OCI-LY7 (cell line): ENCODE measurements at regions not wholly inside any gene's neighbourhood (a gene's known extent, or its start where the extent isn't known, plus 50 kb on each side); places are given as distances from the start of the nearest gene placed in this dataset.

Source experiments
- BruUV-seq: library from RNA; stranded (reverse); fragments of 400-500 nt; replicated peaks from 2 replicates; lab custom pipeline; 2021; lab: Mats Ljungman, UMichigan
- CTCF ChIA-PET: fragments of 300-600 bp; sonication (Branson Sonifier 250); formaldehyde crosslinking; loops from one replicate; lab custom pipeline; 2022; ENCODE audit warnings: antibody characterized with exemption; ENCODE audit not compliant: unreplicated experiment; lab: Charles Lee
- POLR2A ChIA-PET: fragments of 300-600 bp; sonication (Branson Sonifier 250); formaldehyde crosslinking; loops from one replicate; lab custom pipeline; 2022; ENCODE audit warnings: antibody characterized with exemption; lab: Charles Lee
- DNase-seq: peaks from one replicate; pipeline ENCODE4 v3.0.0-alpha.2; 2015; ENCODE audit warnings: low spot score
- H2AFZ ChIP-seq: fragments of 200-600 bp; sonication (generic), shearing (Covaris generic); 2 replicates; pipeline ENCODE4 v1.6.1; 2014; ENCODE audit warnings: mild to moderate bottlenecking, antibody characterized with exemption, low read length, moderate library complexity
- H3K27ac ChIP-seq: fragments of 200-600 bp; sonication (generic); 2 replicates; pipeline ENCODE4 v1.5.1; 2014; ENCODE audit warnings: mixed run types, low read depth, mild to moderate bottlenecking, moderate library complexity, low read length, inconsistent platforms; ENCODE audit not compliant: poor library complexity, severe bottlenecking
- H3K36me3 ChIP-seq: fragments of 200-600 bp; sonication (generic); 2 replicates; pipeline ENCODE4 v1.6.1; 2014; ENCODE audit warnings: mild to moderate bottlenecking, antibody characterized with exemption, low read length, moderate library complexity, mixed read lengths; ENCODE audit not compliant: insufficient read depth
- H3K4me1 ChIP-seq: fragments of 200-600 bp; sonication (generic); 2 replicates; pipeline ENCODE4 v1.5.1; 2014; ENCODE audit warnings: mild to moderate bottlenecking, low read length; ENCODE audit not compliant: insufficient read depth, poor library complexity, severe bottlenecking
- H3K4me2 ChIP-seq: fragments of 200-600 bp; sonication (generic); 2 replicates; pipeline ENCODE4 v1.6.1; 2014; ENCODE audit warnings: mild to moderate bottlenecking, low read length
- H3K4me3 ChIP-seq: fragments of 200-600 bp; sonication (generic); 2 replicates; pipeline ENCODE4 v1.5.1; 2014; ENCODE audit warnings: mild to moderate bottlenecking, low read depth, low read length; ENCODE audit not compliant: poor library complexity, severe bottlenecking
- H3K79me2 ChIP-seq: fragments of 200-600 bp; sonication (generic); 2 replicates; pipeline ENCODE4 v1.6.1; 2016; ENCODE audit warnings: low read depth, mild to moderate bottlenecking, low read length, moderate library complexity, mixed read lengths; ENCODE audit not compliant: insufficient read depth
- H3K9me2 ChIP-seq: fragments of 200-600 bp; sonication (generic); 2 replicates; pipeline ENCODE4 v1.6.1; 2016; ENCODE audit warnings: mild to moderate bottlenecking, low read length, mixed read lengths; ENCODE audit not compliant: insufficient read depth
- H3K9me3 ChIP-seq: fragments of 200-600 bp; sonication (generic); 2 replicates; pipeline ENCODE4 v1.6.1; 2014; ENCODE audit warnings: mild to moderate bottlenecking, mixed run types, low read length, mixed read lengths
- H4K20me1 ChIP-seq: fragments of 200-600 bp; sonication (generic); 2 replicates; pipeline ENCODE4 v1.6.1; 2014; ENCODE audit warnings: mild to moderate bottlenecking, antibody characterized with exemption, low read length, moderate library complexity, mixed read lengths; ENCODE audit not compliant: insufficient read depth
- CTCF ChIP-seq: fragments of 200-600 bp; sonication (generic); conservative IDR thresholded peaks from 2 replicates; pipeline ENCODE4 v1.5.1; 2014; ENCODE audit warnings: mild to moderate bottlenecking, antibody characterized with exemption, low read length, moderate library complexity, mixed read lengths
- EZH2phosphoT487 ChIP-seq: fragments of 200-600 bp; sonication (generic); IDR thresholded peaks from 2 replicates; pipeline ENCODE4 v1.6.1; 2018; ENCODE audit warnings: low read depth, borderline replicate concordance, mild to moderate bottlenecking, mixed run types, antibody characterized with exemption, low read length, moderate library complexity, mixed read lengths
- intact Hi-C: fragments of 100-400 bp; cut with micrococcal nuclease; formaldehyde crosslinking; loops from one replicate; pipeline ENCODE4 v1.10.0; 2022; ENCODE audit not compliant: unreplicated experiment

- Histone ChIP-seq H3K9me3 (no peaks in the 10 kb centered on the region), H3K79me2 (no peaks in the 10 kb centered on the region), H3K4me2 (no peak overlapping the region), H3K36me3 (no peaks in the 10 kb centered on the region), H3K4me1 (no peaks in the 10 kb centered on the region), H2AFZ (no peak overlapping the region), H3K27ac (no peak overlapping the region), H3K4me3 (no peak overlapping the region), H3K9me2 (no peaks in the 10 kb centered on the region), H4K20me1 (no peaks in the 10 kb centered on the region)
- POLR2A ChIA-PET, result interaction anchor here (0.5 kb wide), 1 partner anchor 57 kb away, joined by 3 read pairs; no protein-coding TSS in a partner anchor
- CTCF ChIA-PET, result no interaction called here
- BruUV-seq, result no TSS peak
- DNase-seq, result no peak
- TF ChIP-seq EZH2phosphoT487 (no peak), CTCF (no peak)
- intact Hi-C loops, result no loop called here
Observed at GRCh38 chr20:53811577-53811976, 217.9 kb upstream of the ZNF217 start.

GRCh38 chr20:53810661-53811355 is 217.2 kb upstream of the ZNF217 start:
- H3K4me3 ChIP-seq, result no peak overlapping the region
- BruUV-seq, result no TSS peak
- H3K9me2 ChIP-seq, result no peaks in the 10 kb centered on the region
- ChIA-PET POLR2A (interaction anchor here (0.9 kb wide), 1 partner anchor 25 kb away, joined by 4 read pairs; no protein-coding TSS in a partner anchor), CTCF (no interaction called here)
- H3K79me2 ChIP-seq, result no peaks in the 10 kb centered on the region
- intact Hi-C loops, result no loop called here
- no peak overlapping the region for H3K4me2 ChIP-seq
- H4K20me1 ChIP-seq, result no peaks in the 10 kb centered on the region
- no peaks in the 10 kb centered on the region for H3K36me3 ChIP-seq
- no peaks in the 10 kb centered on the region for H3K4me1 ChIP-seq
- no peaks in the 10 kb centered on the region for H3K9me3 ChIP-seq
- H3K27ac ChIP-seq, result no peak overlapping the region
- DNase-seq, result no peak
- TF ChIP-seq EZH2phosphoT487 (no peak), CTCF (no peak)
- no peak overlapping the region for H2AFZ ChIP-seq

- Histone ChIP-seq H3K79me2 (no peaks in the 10 kb centered on the region), H3K36me3 (no peaks in the 10 kb centered on the region), H3K9me2 (no peaks in the 10 kb centered on the region), H3K4me3 (no peak overlapping the region), H4K20me1 (no peaks in the 10 kb centered on the region), H3K4me1 (no peaks in the 10 kb centered on the region), H3K27ac (no peak overlapping the region), H3K4me2 (no peak overlapping the region), H2AFZ (peak overlapping the region; percentile 8; the same call in 1 of the 2 replicates), H3K9me3 (no peaks in the 10 kb centered on the region)
- intact Hi-C loops, result no loop called here
- DNase-seq, result no peak
- ChIA-PET CTCF (no interaction called here), POLR2A (interaction anchor here (0.5 to 1.0 kb wide), 6 partner anchors 9 to 51 kb away, joined by 3 to 5 read pairs (median 4); no protein-coding TSS in a partner anchor)
- BruUV-seq, result no TSS peak
- no peak for TF ChIP-seq EZH2phosphoT487
- no peak for TF ChIP-seq CTCF
Observed at GRCh38 chr20:53809728-53810365, 216.2 kb upstream of the ZNF217 start.
